K562 (cell line): ENCODE measurements at regions not wholly inside any gene's neighbourhood (a gene's known extent, or its start where the extent isn't known, plus 50 kb on each side); places are given as distances from the start of the nearest gene placed in this dataset.

Experiments used
- ATAC-seq: fragments of 200-7000 bp; cut with Tn5 transposase; 3 replicates; pipeline ENCODE4 v1.9.1; 2020; ENCODE audit warnings: moderate library complexity
- BruUV-seq: library from RNA; stranded (reverse); fragments of 400-500 nt; replicated peaks from 2 replicates; lab custom pipeline; 2021; lab: Mats Ljungman, UMichigan
- CTCF ChIA-PET: fragments of 300-600 bp; formaldehyde crosslinking; extraction: SDS; loops from one replicate; lab custom pipeline; 2021; ENCODE audit warnings: low intra/inter-chr PET ratio; lab: Yijun Ruan, JAX
- POLR2A ChIA-PET: fragments of 300-600, 350-650 bp; sonication (Branson Sonifier 250); formaldehyde crosslinking; extraction: SDS; loops from one replicate; lab custom pipeline; 2021; ENCODE audit warnings: antibody characterized with exemption, inconsistent platforms; lab: Yijun Ruan, JAX
- DNase-seq, 4 experiments: peaks; one replicate each; pipeline versions ENCODE4 v3.0.0 to v3.0.0-alpha.2; 2011 to 2018; ENCODE audit warnings: low spot score in 3 of 4, mixed read lengths in 3 of 4; ENCODE audit errors: extremely low read depth in 1 of 4
- FAIRE-seq: peaks from 2 replicates; lab custom pipeline; 2011; peaks lifted over from hg19 to GRCh38; lab: Jason Lieb, UNC
- H2AFZ ChIP-seq: 2 replicates; pipeline ENCODE4 v1.6.0; 2011; ENCODE audit warnings: low read depth, low read length, control low read depth, inconsistent platforms
- H3K27ac ChIP-seq: fragments of 200-600 bp; 3 replicates; pipeline ENCODE4 v1.8.0; 2011; ENCODE audit warnings: low read depth, mild to moderate bottlenecking, control low read depth, inconsistent platforms, low read length, moderate library complexity, mixed read lengths; ENCODE audit errors: extremely low read depth
- H3K27me3 ChIP-seq, 2 experiments: fragments of 300-600 bp in 1 of 2; 2 replicates in 1 of 2; 3 replicates in 1 of 2; pipeline versions ENCODE4 v1.6.0 to v1.8.0; 2011; ENCODE audit warnings: inconsistent platforms in 2 of 2, low read length in 2 of 2, mild to moderate bottlenecking in 1 of 2, mixed read lengths in 1 of 2, moderate library complexity in 1 of 2; ENCODE audit not compliant: control insufficient read depth in 2 of 2, insufficient read depth in 2 of 2
- H3K36me3 ChIP-seq: fragments of 300-600 bp; 3 replicates; pipeline ENCODE4 v1.8.0; 2011; ENCODE audit warnings: mild to moderate bottlenecking, low read length, inconsistent platforms; ENCODE audit not compliant: control insufficient read depth, insufficient read depth
- H3K4me1 ChIP-seq, 2 experiments: fragments of 200-600 bp in 1 of 2; replicated peaks in 1 of 2; 2 replicates in 1 of 2; 3 replicates in 1 of 2; pipeline versions ENCODE4 v1.5.1 to v1.8.0; 2011; ENCODE audit warnings: inconsistent platforms in 2 of 2, low read length in 2 of 2, mild to moderate bottlenecking in 1 of 2, mixed read lengths in 1 of 2, moderate library complexity in 1 of 2; ENCODE audit not compliant: control insufficient read depth in 2 of 2, insufficient read depth in 2 of 2
- H3K4me2 ChIP-seq: 2 replicates; pipeline ENCODE4 v1.6.1; 2011; ENCODE audit warnings: low read length, control low read depth, inconsistent platforms, mixed read lengths; ENCODE audit not compliant: insufficient read depth
- H3K4me3 ChIP-seq: fragments of 200-600 bp; sonication (generic), shearing (Covaris generic); 2 replicates; pipeline ENCODE4 v1.5.1; 2016; ENCODE audit warnings: control low read depth, inconsistent platforms
- H3K79me2 ChIP-seq: fragments of 200-600 bp; 3 replicates; pipeline ENCODE4 v1.8.0; 2011; ENCODE audit warnings: low read length, inconsistent platforms; ENCODE audit not compliant: control insufficient read depth, insufficient read depth
- H3K9ac ChIP-seq, 2 experiments: 2 replicates each; pipeline versions ENCODE4 v1.6.0 to v1.6.1; 2011; ENCODE audit warnings: low read depth in 2 of 2, low read length in 2 of 2, control low read depth in 1 of 2, inconsistent platforms in 1 of 2, mild to moderate bottlenecking in 1 of 2, mixed read lengths in 1 of 2; ENCODE audit not compliant: insufficient read depth in 1 of 2
- H3K9me1 ChIP-seq: one replicate; pipeline ENCODE4 v1.6.0; 2011; ENCODE audit warnings: inconsistent platforms, mild to moderate bottlenecking, low read length, moderate library complexity; ENCODE audit not compliant: control insufficient read depth, insufficient read depth
- H3K9me3 ChIP-seq: replicated peaks from 2 replicates; pipeline ENCODE4 v1.5.1; 2011; ENCODE audit warnings: low read depth, low read length, inconsistent platforms; ENCODE audit not compliant: control insufficient read depth, insufficient read depth
- H4K20me1 ChIP-seq: replicated peaks from 2 replicates; pipeline ENCODE4 v1.6.1; 2011; ENCODE audit warnings: low read length, inconsistent platforms, mixed read lengths; ENCODE audit not compliant: control insufficient read depth, insufficient read depth
- CHCHD3 ChIP-seq: fragments of 250-450 bp; sonication (Bioruptor Pico); IDR thresholded peaks from 2 replicates; pipeline ENCODE4 v2.1.2; 2022; ENCODE audit warnings: mild to moderate bottlenecking
- KDM5B ChIP-seq: fragments of 200-600 bp; sonication (generic); IDR thresholded peaks from 2 replicates; pipeline ENCODE4 v1.6.1; 2012; ENCODE audit warnings: low read depth, mild to moderate bottlenecking, moderate library complexity, low read length, control low read depth, inconsistent platforms; ENCODE audit not compliant: insufficient replicate concordance
- NFE2L1 ChIP-seq: fragments of 450-650 bp; IDR thresholded peaks from 2 replicates; pipeline ENCODE4 v1.6.1; 2016; ENCODE audit warnings: missing genetic modification characterization, low read depth, mild to moderate bottlenecking, missing compliant biosample characterization, moderate library complexity, borderline replicate concordance
- NRF1 ChIP-seq, 2 experiments: fragments of 450-650 bp; IDR thresholded peaks in 1 of 2; conservative IDR thresholded peaks in 1 of 2; 2 replicates each; pipeline ENCODE4 v1.6.1; 2014; ENCODE audit warnings: mild to moderate bottlenecking in 2 of 2
- ZFX ChIP-seq: sonication (generic); formaldehyde crosslinking; IDR thresholded peaks from 2 replicates; pipeline ENCODE4 v1.8.0; 2022; ENCODE audit warnings: mild to moderate bottlenecking, missing genetic modification reagents, moderate library complexity
- ZNF143 ChIP-seq: sonication (generic); formaldehyde crosslinking; IDR thresholded peaks from 2 replicates; pipeline ENCODE4 v1.9.0; 2022; ENCODE audit warnings: mild to moderate bottlenecking, missing genetic modification reagents
- ZNF707 ChIP-seq: fragments of 250-450 bp; sonication (Bioruptor Pico); conservative IDR thresholded peaks from 2 replicates; pipeline ENCODE4 v1.8.0; 2022; ENCODE audit warnings: inconsistent platforms, mild to moderate bottlenecking, moderate library complexity
- ZNF717 ChIP-seq: fragments of 250-450 bp; sonication (Bioruptor Pico); IDR thresholded peaks from 2 replicates; pipeline ENCODE4 v1.5.0; 2021
- WGBS: fragments of 100-300 bp; shearing (Covaris generic); methylation state at CpG from one replicate; pipeline ENCODE4 v1.1.6; 2016; ENCODE audit warnings: low coverage, mixed read lengths; ENCODE audit not compliant: insufficient coverage; ENCODE audit errors: missing lambda C conversion rate; 5-methylcytosine and 5-hydroxymethylcytosine counted together
- in situ Hi-C: fragments of 300-500 bp; cut with MboI; formaldehyde crosslinking; loops from 4 replicates; pipeline ENCODE4 v1.15.0; 2018; ENCODE audit warnings: inconsistent platforms, mixed read lengths
- intact Hi-C: fragments of 100-400 bp; cut with micrococcal nuclease; formaldehyde crosslinking; loops from 2 replicates; pipeline ENCODE4 v1.14.2; 2022
- TF ChIP-seq, protein P1 (sequence below): sonication (generic); formaldehyde crosslinking; IDR thresholded peaks from 2 replicates; pipeline ENCODE4 v1.8.1; 2023; ENCODE audit warnings: mild to moderate bottlenecking, missing genetic modification reagents

- FAIRE-seq = no peak
These were observed 332.9 kb downstream of the PTEN start for GRCh38 chr10:88196291-88196690.

DNA sequence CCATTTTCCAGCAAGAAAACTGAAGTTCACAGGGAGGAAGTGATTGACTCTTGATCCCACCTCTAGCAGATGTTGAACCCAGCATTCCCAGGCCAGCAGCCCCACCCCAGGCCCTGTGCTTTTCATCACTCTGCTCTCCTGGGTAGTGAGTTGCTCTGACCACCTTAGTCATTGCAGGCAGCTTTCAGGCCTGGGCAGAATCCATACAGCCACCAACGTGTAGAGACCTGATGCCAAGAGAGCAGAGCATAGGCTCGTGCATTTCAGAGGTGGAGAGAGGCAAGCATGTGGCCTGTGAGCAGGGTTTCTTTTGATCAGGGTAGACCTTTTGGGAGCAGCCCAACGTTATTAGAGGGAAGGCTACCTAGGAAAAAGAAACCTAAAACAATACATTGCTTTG is 334.6 kb downstream of the PTEN start:
- no peak for TF ChIP-seq ZNF707 (CRISPR knock-in tag)
- TF ChIP-seq, protein P1, sequence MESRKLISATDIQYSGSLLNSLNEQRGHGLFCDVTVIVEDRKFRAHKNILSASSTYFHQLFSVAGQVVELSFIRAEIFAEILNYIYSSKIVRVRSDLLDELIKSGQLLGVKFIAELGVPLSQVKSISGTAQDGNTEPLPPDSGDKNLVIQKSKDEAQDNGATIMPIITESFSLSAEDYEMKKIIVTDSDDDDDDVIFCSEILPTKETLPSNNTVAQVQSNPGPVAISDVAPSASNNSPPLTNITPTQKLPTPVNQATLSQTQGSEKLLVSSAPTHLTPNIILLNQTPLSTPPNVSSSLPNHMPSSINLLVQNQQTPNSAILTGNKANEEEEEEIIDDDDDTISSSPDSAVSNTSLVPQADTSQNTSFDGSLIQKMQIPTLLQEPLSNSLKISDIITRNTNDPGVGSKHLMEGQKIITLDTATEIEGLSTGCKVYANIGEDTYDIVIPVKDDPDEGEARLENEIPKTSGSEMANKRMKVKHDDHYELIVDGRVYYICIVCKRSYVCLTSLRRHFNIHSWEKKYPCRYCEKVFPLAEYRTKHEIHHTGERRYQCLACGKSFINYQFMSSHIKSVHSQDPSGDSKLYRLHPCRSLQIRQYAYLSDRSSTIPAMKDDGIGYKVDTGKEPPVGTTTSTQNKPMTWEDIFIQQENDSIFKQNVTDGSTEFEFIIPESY (CRISPR knock-in tag) = no peak
- TF ChIP-seq, all 486 proteins: peak for 0
- Histone ChIP-seq H4K20me1 (no peaks in the 10 kb centered on the region), H3K4me1 (no peaks in the 10 kb centered on the region), H3K4me3 (no peak overlapping the region), H3K4me2 (no peak overlapping the region), H3K9ac (no peak overlapping the region), H3K27me3 (no peaks in the 10 kb centered on the region; a peak in 1 of 5 replicates), H3K36me3 (no peaks in the 10 kb centered on the region), H3K9me3 (no peaks in the 10 kb centered on the region), H3K27ac (no peak overlapping the region), H2AFZ (no peak overlapping the region), H3K79me2 (no peaks in the 10 kb centered on the region), H3K9me1 (no peaks in the 10 kb centered on the region)
- BruUV-seq = no TSS peak
- ChIA-PET CTCF (no interaction called here), POLR2A (no interaction called here)
- WGBS = 0% methylated on average over 3 of the region's 3 CpGs
- DNase-seq (no peak), ATAC-seq (no peak), FAIRE-seq (no peak)
- intact Hi-C loops = no loop called here
- in situ Hi-C loops = no loop called here

More at GRCh38 chr10:88196291-88196690, 332.9 kb downstream of the PTEN start:
- no peak overlapping the region for H2AFZ ChIP-seq
- H3K4me2 ChIP-seq = no peak overlapping the region
- ChIA-PET CTCF (no interaction called here), POLR2A (interaction anchor here (0.5 to 0.7 kb wide), 2 partner anchors 14 to 214 kb away, joined by 3 read pairs; no protein-coding TSS in a partner anchor)
- intact Hi-C loops (no loop called here), in situ Hi-C loops (no loop called here)
- no peak overlapping the region for H3K4me3 ChIP-seq
- no peaks in the 10 kb centered on the region for H3K4me1 ChIP-seq
- DNase-seq (no peak), ATAC-seq (no peak)
- H4K20me1 ChIP-seq = no peaks in the 10 kb centered on the region
- H3K9ac ChIP-seq = no peak overlapping the region
- TF ChIP-seq KDM5B = no peak
- TF ChIP-seq NFE2L1 (tag) = no peak
- TF ChIP-seq ZNF717 (CRISPR knock-in tag) = no peak
- TF ChIP-seq ZFX (CRISPR knock-in tag) = no peak
- no peak for TF ChIP-seq ZNF143 (CRISPR knock-in tag)
- TF ChIP-seq CHCHD3 (CRISPR knock-in tag) = no peak
- TF ChIP-seq NRF1 (conservative IDR thresholded peaks at IDR 0.05 in 1 of 2, IDR thresholded peaks at IDR 0.05 in 1 of 2) = no peak
- WGBS = 17% methylated on average over 1 of the region's 1 CpG
- no TSS peak for BruUV-seq
- no peaks in the 10 kb centered on the region for H3K9me3 ChIP-seq
- no peaks in the 10 kb centered on the region for H3K27me3 ChIP-seq
- H3K36me3 ChIP-seq = no peaks in the 10 kb centered on the region
- no peaks in the 10 kb centered on the region for H3K79me2 ChIP-seq
- H3K9me1 ChIP-seq = no peaks in the 10 kb centered on the region
- H3K27ac ChIP-seq = no peak overlapping the region
